ENCODE measurements at regions not wholly inside any gene's neighbourhood (a gene's known extent, or its start where the extent isn't known, plus 50 kb on each side); places are given as distances from the start of the nearest gene placed in this dataset.

DNA sequence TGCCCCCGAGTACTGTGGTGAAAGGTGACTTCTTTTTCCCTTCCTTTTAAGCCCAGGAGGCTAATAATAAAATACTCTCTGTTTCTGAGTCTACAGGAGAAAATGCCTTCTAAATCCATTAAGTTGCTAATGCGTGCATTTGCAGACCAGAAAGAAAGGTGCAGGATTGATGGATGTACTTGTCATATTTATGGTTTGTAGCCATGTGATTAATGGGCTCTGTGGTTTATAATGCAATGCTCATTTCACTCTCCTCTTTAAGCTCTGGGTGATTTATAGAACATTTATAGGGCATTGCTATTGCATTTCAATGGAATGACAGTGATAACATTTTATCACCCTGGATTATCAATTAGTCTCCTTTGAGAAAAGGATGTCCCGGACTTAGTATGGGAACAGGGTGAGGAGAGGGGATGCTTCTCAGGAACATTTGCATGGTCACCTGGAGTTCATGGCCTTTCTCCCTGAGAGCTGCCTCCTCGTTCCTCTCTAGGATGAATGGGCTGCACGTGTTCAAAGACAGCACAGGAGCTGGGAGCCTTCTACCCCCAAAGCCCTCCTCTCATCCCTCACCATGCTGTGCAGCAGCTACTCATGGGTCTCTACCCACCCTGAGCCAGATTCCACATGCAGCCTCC, 82.8 kb upstream of the HMGXB4 start:
- H3K4me1 Mint-ChIP-seq = no peaks in the 10 kb centered on the region
- H3K4me3 ChIP-seq = no peak overlapping the region
- no peaks in the 10 kb centered on the region for H3K79me2 ChIP-seq (ENCODE audit: low read depth)
- no peaks in the 10 kb centered on the region for H3K36me3 Mint-ChIP-seq
- H3K9me3 ChIP-seq (ENCODE audit: low read depth) = no peaks in the 10 kb centered on the region
- peaks cover 1% of the 10 kb centered on the region for H3K9me3 Mint-ChIP-seq
- no peaks in the 10 kb centered on the region for H4K20me1 ChIP-seq (ENCODE audit: low read depth)
- DNase-seq (ENCODE audit: low spot score) = no peak
- no peak overlapping the region for H3K9ac ChIP-seq
- H3F3A ChIP-seq (ENCODE audit: low read depth) = no peaks in the 10 kb centered on the region
- no peak overlapping the region for H3K27ac Mint-ChIP-seq
- H3K27me3 ChIP-seq = no peaks in the 10 kb centered on the region
- H3K36me3 ChIP-seq = no peaks in the 10 kb centered on the region
- H3K4me2 ChIP-seq = no peak overlapping the region
- no peak overlapping the region for H3K4me3 Mint-ChIP-seq
- H3K4me1 ChIP-seq = no peaks in the 10 kb centered on the region
- no peak overlapping the region for H2AFZ ChIP-seq (replicated peaks)
- TF ChIP-seq EZH2 (IDR thresholded peaks at IDR 0.05) (no peak), EZH2phosphoT487 (IDR thresholded peaks at IDR 0.05) (no peak)
- TF ChIP-seq, protein P1, sequence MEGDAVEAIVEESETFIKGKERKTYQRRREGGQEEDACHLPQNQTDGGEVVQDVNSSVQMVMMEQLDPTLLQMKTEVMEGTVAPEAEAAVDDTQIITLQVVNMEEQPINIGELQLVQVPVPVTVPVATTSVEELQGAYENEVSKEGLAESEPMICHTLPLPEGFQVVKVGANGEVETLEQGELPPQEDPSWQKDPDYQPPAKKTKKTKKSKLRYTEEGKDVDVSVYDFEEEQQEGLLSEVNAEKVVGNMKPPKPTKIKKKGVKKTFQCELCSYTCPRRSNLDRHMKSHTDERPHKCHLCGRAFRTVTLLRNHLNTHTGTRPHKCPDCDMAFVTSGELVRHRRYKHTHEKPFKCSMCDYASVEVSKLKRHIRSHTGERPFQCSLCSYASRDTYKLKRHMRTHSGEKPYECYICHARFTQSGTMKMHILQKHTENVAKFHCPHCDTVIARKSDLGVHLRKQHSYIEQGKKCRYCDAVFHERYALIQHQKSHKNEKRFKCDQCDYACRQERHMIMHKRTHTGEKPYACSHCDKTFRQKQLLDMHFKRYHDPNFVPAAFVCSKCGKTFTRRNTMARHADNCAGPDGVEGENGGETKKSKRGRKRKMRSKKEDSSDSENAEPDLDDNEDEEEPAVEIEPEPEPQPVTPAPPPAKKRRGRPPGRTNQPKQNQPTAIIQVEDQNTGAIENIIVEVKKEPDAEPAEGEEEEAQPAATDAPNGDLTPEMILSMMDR (IDR thresholded peaks at IDR 0.05) = no peak
- H3K27ac ChIP-seq = no peak overlapping the region
- no peaks in the 10 kb centered on the region for H3K27me3 Mint-ChIP-seq (ENCODE audit: insufficient read depth, low read depth)

DNA sequence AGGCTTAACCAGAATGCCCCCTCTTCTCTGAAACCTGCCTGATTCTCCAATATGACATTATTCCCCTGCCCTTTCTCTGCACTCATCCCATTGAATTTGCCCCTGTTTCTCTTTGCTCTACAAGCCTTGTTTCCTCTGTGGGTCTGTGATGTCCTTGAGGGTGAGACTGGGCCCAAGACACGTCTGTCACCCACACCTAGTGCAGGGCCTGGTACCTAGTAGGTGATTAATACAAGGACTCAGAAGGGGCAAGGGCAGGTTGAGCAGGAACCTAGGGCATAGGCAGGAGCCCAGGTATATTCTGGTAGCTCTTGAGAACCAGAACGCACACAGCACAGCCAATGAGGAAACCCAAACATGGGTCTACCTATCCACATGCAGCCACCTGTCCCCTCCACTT, 81.9 kb upstream of the HMGXB4 start:
- no peak overlapping the region for H3K27ac ChIP-seq
- no peak overlapping the region for H3K4me3 ChIP-seq
- H3K9ac ChIP-seq = no peak overlapping the region
- TF ChIP-seq EZH2phosphoT487 (IDR thresholded peaks at IDR 0.05) (no peak), EZH2 (IDR thresholded peaks at IDR 0.05) (no peak)
- TF ChIP-seq, protein P1 (IDR thresholded peaks at IDR 0.05) = no peak
- H3K36me3 ChIP-seq = no peaks in the 10 kb centered on the region
- Mint-ChIP-seq H3K4me3 (no peak overlapping the region), H3K9me3 (peaks cover 1% of the 10 kb centered on the region), H3K27me3 (ENCODE audit: insufficient read depth, low read depth) (no peaks in the 10 kb centered on the region), H3K27ac (no peak overlapping the region), H3K36me3 (no peaks in the 10 kb centered on the region), H3K4me1 (no peaks in the 10 kb centered on the region)
- DNase-seq (ENCODE audit: low spot score) = no peak
- no peak overlapping the region for H2AFZ ChIP-seq (replicated peaks)
- H3K9me3 ChIP-seq (ENCODE audit: low read depth) = no peaks in the 10 kb centered on the region
- H3K4me2 ChIP-seq = no peak overlapping the region
- no peaks in the 10 kb centered on the region for H3K79me2 ChIP-seq (ENCODE audit: low read depth)
- no peaks in the 10 kb centered on the region for H3K4me1 ChIP-seq
- H3K27me3 ChIP-seq = no peaks in the 10 kb centered on the region
- no peaks in the 10 kb centered on the region for H4K20me1 ChIP-seq (ENCODE audit: low read depth)
- no peaks in the 10 kb centered on the region for H3F3A ChIP-seq (ENCODE audit: low read depth)

DNA sequence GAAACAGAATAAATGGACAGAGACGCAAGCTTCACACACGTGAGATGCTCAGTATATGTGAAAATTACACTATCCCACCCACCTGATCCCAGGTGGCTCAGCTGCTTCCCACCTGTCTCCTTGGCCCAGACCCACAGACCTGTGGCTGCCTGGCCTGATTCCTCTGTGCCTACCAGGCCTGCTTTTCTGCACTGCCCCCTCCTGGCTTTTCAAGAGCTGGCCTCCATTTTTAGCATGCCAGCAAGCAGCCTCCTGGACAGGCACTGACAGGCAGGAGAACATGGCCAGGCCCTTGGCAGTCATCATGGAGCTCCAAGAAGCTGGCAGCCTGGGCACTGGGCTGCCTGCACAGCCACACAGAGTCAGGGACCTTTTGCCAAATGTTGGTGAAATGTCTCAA, 79.5 kb upstream of the HMGXB4 start:
- H3K36me3 ChIP-seq = no peaks in the 10 kb centered on the region
- H3K4me1 ChIP-seq = no peaks in the 10 kb centered on the region
- H3K9me3 Mint-ChIP-seq = peaks cover 1% of the 10 kb centered on the region
- no peak for TF ChIP-seq EZH2phosphoT487 (IDR thresholded peaks at IDR 0.05)
- TF ChIP-seq, protein P1 (IDR thresholded peaks at IDR 0.05) = peak; percentile 40
- H3K9me3 ChIP-seq (ENCODE audit: low read depth) = no peaks in the 10 kb centered on the region
- no peaks in the 10 kb centered on the region for H3K4me1 Mint-ChIP-seq
- H3K27me3 ChIP-seq = no peaks in the 10 kb centered on the region
- no peak overlapping the region for H3K4me3 ChIP-seq
- no peak overlapping the region for H3K4me2 ChIP-seq
- no peak overlapping the region for H3K27ac ChIP-seq
- DNase-seq (ENCODE audit: low spot score) = peak; percentile 12
- no peaks in the 10 kb centered on the region for H3K27me3 Mint-ChIP-seq (ENCODE audit: insufficient read depth, low read depth)
- H3K79me2 ChIP-seq (ENCODE audit: low read depth) = no peaks in the 10 kb centered on the region
- no peak overlapping the region for H3K4me3 Mint-ChIP-seq
- H3K9ac ChIP-seq = no peak overlapping the region
- no peaks in the 10 kb centered on the region for H4K20me1 ChIP-seq (ENCODE audit: low read depth)
- H3K36me3 Mint-ChIP-seq = no peaks in the 10 kb centered on the region
- no peak overlapping the region for H3K27ac Mint-ChIP-seq
- H3F3A ChIP-seq (ENCODE audit: low read depth) = no peaks in the 10 kb centered on the region
- H2AFZ ChIP-seq (replicated peaks) = no peak overlapping the region

Measured in neural progenitor cell (in vitro differentiated cells).